ENCODE measurements at regions not wholly inside any gene's neighbourhood (a gene's known extent, or its start where the extent isn't known, plus 50 kb on each side); places are given as distances from the start of the nearest gene placed in this dataset.

DNA sequence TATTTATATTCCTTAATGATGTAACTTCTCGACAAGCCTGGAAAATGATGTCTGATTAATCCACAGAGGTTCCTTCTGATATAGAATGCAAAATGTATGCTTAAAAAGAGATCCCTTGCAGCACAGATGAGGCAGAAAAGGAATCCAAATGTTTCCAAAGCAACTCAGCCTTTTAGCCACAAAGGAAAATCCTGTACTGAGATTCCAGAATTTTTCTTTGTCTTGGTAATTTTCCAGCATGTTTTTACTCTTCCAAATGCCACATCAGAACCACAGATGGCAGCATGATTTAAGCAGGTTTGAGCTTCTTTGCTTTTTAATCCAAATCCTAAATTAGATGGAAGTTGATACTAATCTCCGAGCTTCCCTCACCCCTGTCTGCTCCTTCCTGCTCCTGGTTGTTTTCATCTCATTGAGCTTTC, 176.4 kb upstream of the PALMD start:
- TF ChIP-seq EZH2 (IDR thresholded peaks at IDR 0.05; ENCODE audit: insufficient read depth, poor library complexity, severe bottlenecking) (no peak), EZH2phosphoT487 (IDR thresholded peaks at IDR 0.05; ENCODE audit: insufficient read depth, low read depth) (no peak)

Measured in GM23248 (cell line).